HG02970 (cell line): ENCODE measurements at regions not wholly inside any gene's neighbourhood (a gene's known extent, or its start where the extent isn't known, plus 50 kb on each side); places are given as distances from the start of the nearest gene placed in this dataset.

Experiments
- ATAC-seq: cut with Tn5 transposase; IDR thresholded peaks from one replicate; pipeline ENCODE4 v1.9.1; 2021; ENCODE audit warnings: mild to moderate bottlenecking, moderate library complexity, moderate number of reproducible peaks; ENCODE audit not compliant: unreplicated experiment, low FRiP score

GRCh38 chr3:27930052-27930602, 208.0 kb upstream of the EOMES start:
- ATAC-seq = no peak

GRCh38 chr3:27935492-27935891, 213.4 kb upstream of the EOMES start:
- ATAC-seq = no peak

- no peak for ATAC-seq
Measured at GRCh38 chr3:27939521-27939920, 217.4 kb upstream of the EOMES start.

GRCh38 chr3:27939940-27940339, 217.8 kb upstream of the EOMES start:
- no peak for ATAC-seq

GRCh38 chr3:27943106-27943505, 221.0 kb upstream of the EOMES start:
- ATAC-seq = no peak

GRCh38 chr3:27945229-27945628, 223.1 kb upstream of the EOMES start:
- no peak for ATAC-seq

GRCh38 chr3:27960133-27960532, 238.0 kb upstream of the EOMES start:
- ATAC-seq = no peak

GRCh38 chr3:27963519-27963918, 241.4 kb upstream of the EOMES start:
- no peak for ATAC-seq

GRCh38 chr3:27971600-27971999, 249.5 kb upstream of the EOMES start:
- ATAC-seq = no peak

- ATAC-seq = no peak
Measured at GRCh38 chr3:27976933-27977332, 254.8 kb upstream of the EOMES start.

- ATAC-seq = no peak
Measured at GRCh38 chr3:27978440-27978839, 256.3 kb upstream of the EOMES start.

GRCh38 chr3:27985369-27986035, 255.9 kb upstream of the CMC1 start:
- ATAC-seq = no peak

GRCh38 chr3:27986234-27986879, 255.1 kb upstream of the CMC1 start:
- ATAC-seq = no peak

GRCh38 chr3:27990324-27990723, 251.1 kb upstream of the CMC1 start:
- ATAC-seq = no peak

GRCh38 chr3:27990837-27991236, 250.6 kb upstream of the CMC1 start:
- no peak for ATAC-seq

- no peak for ATAC-seq
Measured at GRCh38 chr3:27993051-27993450, 248.4 kb upstream of the CMC1 start.

GRCh38 chr3:28000608-28001007, 240.8 kb upstream of the CMC1 start:
- ATAC-seq = no peak

- no peak for ATAC-seq
Measured at GRCh38 chr3:28008235-28008634, 233.2 kb upstream of the CMC1 start.

- no peak for ATAC-seq
Measured at GRCh38 chr3:28012830-28013229, 228.6 kb upstream of the CMC1 start.

- ATAC-seq = no peak
Measured at GRCh38 chr3:28013864-28014473, 227.4 kb upstream of the CMC1 start.

- no peak for ATAC-seq
Measured at GRCh38 chr3:28018925-28019718, 222.3 kb upstream of the CMC1 start.
